ENCODE measurements at regions not wholly inside any gene's neighbourhood (a gene's known extent, or its start where the extent isn't known, plus 50 kb on each side); places are given as distances from the start of the nearest gene placed in this dataset.

DNA sequence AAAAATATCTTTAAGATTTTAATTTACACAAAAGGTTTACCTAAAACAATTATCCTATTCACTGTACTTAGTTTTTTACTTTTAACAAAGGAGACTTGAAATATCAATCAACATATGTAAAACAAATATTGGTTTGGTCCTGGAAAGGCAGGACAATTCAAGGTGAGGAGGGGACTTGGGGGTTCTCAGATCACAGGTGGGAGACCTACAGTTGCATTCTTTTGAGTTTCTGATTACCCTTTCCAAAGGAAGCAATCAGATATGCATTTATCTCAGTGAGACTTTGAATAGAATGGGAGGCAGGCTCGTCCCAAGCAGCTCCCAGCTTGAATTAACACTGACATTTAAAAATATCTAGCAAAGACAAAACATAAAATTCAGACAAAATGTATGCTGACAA is 1917.3 kb downstream of the C4orf33 start:
- H3K4me1 ChIP-seq (ENCODE audit: control insufficient read depth in 1 of 2, insufficient read depth in 2 of 2, low read length in 2 of 2), result no peaks in the 10 kb centered on the region

GRCh38 chr4:131026771-131027170 is 1930.8 kb downstream of the C4orf33 start:
- Histone ChIP-seq H3K79me2 (ENCODE audit: control insufficient read depth, insufficient read depth, low read length, poor library complexity) (no peaks in the 10 kb centered on the region), H4K8ac (ENCODE audit: low read depth, low read length) (no peak overlapping the region), H3K4ac (ENCODE audit: low read depth, low read length) (no peak overlapping the region), H3K79me1 (ENCODE audit: low read length) (no peaks in the 10 kb centered on the region), H3K4me3 (ENCODE audit: low read depth, low read length) (no peak overlapping the region), H3K27ac (ENCODE audit: low read depth, low read length) (no peak overlapping the region), H2AFZ (ENCODE audit: insufficient read depth, low read length, poor library complexity) (no peak overlapping the region), H2BK12ac (ENCODE audit: low read length) (no peak overlapping the region), H3K18ac (ENCODE audit: low read length) (no peak overlapping the region), H2BK120ac (ENCODE audit: insufficient read depth, low read length, poor library complexity) (no peak overlapping the region), H3K9ac (ENCODE audit: low read length) (no peak overlapping the region), H4K12ac (ENCODE audit: low read depth, low read length) (no peak overlapping the region), H3K4me1 (ENCODE audit: control insufficient read depth in 1 of 2, insufficient read depth in 2 of 2, low read length in 2 of 2) (no peaks in the 10 kb centered on the region), H3K14ac (ENCODE audit: low read length) (no peak overlapping the region), H2AK5ac (ENCODE audit: low read length) (no peak overlapping the region), H3K36me3 (ENCODE audit: control insufficient read depth in 1 of 2, insufficient read depth in 2 of 2, low read length in 2 of 2) (no peaks in the 10 kb centered on the region), H4K91ac (ENCODE audit: low read depth, low read length) (no peak overlapping the region), H3K23ac (ENCODE audit: low read length) (no peak overlapping the region), H3K4me2 (ENCODE audit: low read length) (no peak overlapping the region), H3K27me3 (ENCODE audit: insufficient read depth, low read length) (no peaks in the 10 kb centered on the region), H3K9me3 (ENCODE audit: insufficient read depth, low read depth, low read length) (no peaks in the 10 kb centered on the region), H2BK5ac (ENCODE audit: low read depth, low read length, poor library complexity) (no peak overlapping the region)
- DNase-seq, result no peak
- WGBS (ENCODE audit: extremely low coverage, insufficient coverage, insufficient read length), result no CpG with 5 or more reads among the region's 9 CpGs

More for the DNA sequence above, 1917.3 kb downstream of the C4orf33 start:
- no peak overlapping the region for H3K4ac ChIP-seq (ENCODE audit: low read depth, low read length)
- H3K9me3 ChIP-seq (ENCODE audit: insufficient read depth, low read depth, low read length), result no peaks in the 10 kb centered on the region
- no peak overlapping the region for H3K9ac ChIP-seq (ENCODE audit: low read length)
- no peaks in the 10 kb centered on the region for H3K36me3 ChIP-seq (ENCODE audit: control insufficient read depth in 1 of 2, insufficient read depth in 2 of 2, low read length in 2 of 2)
- H4K12ac ChIP-seq (ENCODE audit: low read depth, low read length), result no peak overlapping the region
- H3K27ac ChIP-seq (ENCODE audit: low read depth, low read length), result no peak overlapping the region
- H2BK5ac ChIP-seq (ENCODE audit: low read depth, low read length, poor library complexity), result no peak overlapping the region
- no peak overlapping the region for H4K8ac ChIP-seq (ENCODE audit: low read depth, low read length)
- no peak overlapping the region for H2AK5ac ChIP-seq (ENCODE audit: low read length)
- no peak overlapping the region for H3K4me3 ChIP-seq (ENCODE audit: low read depth, low read length)
- no CpG with 5 or more reads among the region's 1 CpG for WGBS (ENCODE audit: extremely low coverage, insufficient coverage, insufficient read length)
- H3K79me1 ChIP-seq (ENCODE audit: low read length), result no peaks in the 10 kb centered on the region
- H2BK12ac ChIP-seq (ENCODE audit: low read length), result no peak overlapping the region
- no peak overlapping the region for H3K4me2 ChIP-seq (ENCODE audit: low read length)
- no peak overlapping the region for H2AFZ ChIP-seq (ENCODE audit: insufficient read depth, low read length, poor library complexity)
- H4K91ac ChIP-seq (ENCODE audit: low read depth, low read length), result no peak overlapping the region
- no peak overlapping the region for H3K14ac ChIP-seq (ENCODE audit: low read length)
- DNase-seq, result no peak
- no peaks in the 10 kb centered on the region for H3K27me3 ChIP-seq (ENCODE audit: insufficient read depth, low read length)
- H3K18ac ChIP-seq (ENCODE audit: low read length), result no peak overlapping the region
- no peaks in the 10 kb centered on the region for H3K79me2 ChIP-seq (ENCODE audit: control insufficient read depth, insufficient read depth, low read length, poor library complexity)
- H3K23ac ChIP-seq (ENCODE audit: low read length), result no peak overlapping the region
- no peak overlapping the region for H2BK120ac ChIP-seq (ENCODE audit: insufficient read depth, low read length, poor library complexity)

GRCh38 chr4:131044368-131044767 is 1948.4 kb downstream of the C4orf33 start:
- Histone ChIP-seq H3K23ac (ENCODE audit: low read length) (no peak overlapping the region), H3K4me2 (ENCODE audit: low read length) (no peak overlapping the region), H3K4me1 (ENCODE audit: control insufficient read depth in 1 of 2, insufficient read depth in 2 of 2, low read length in 2 of 2) (no peaks in the 10 kb centered on the region), H3K18ac (ENCODE audit: low read length) (no peak overlapping the region), H3K27ac (ENCODE audit: low read depth, low read length) (no peak overlapping the region), H2BK120ac (ENCODE audit: insufficient read depth, low read length, poor library complexity) (no peak overlapping the region), H3K27me3 (ENCODE audit: insufficient read depth, low read length) (no peaks in the 10 kb centered on the region), H3K9me3 (ENCODE audit: insufficient read depth, low read depth, low read length) (no peaks in the 10 kb centered on the region), H3K4ac (ENCODE audit: low read depth, low read length) (no peak overlapping the region), H2BK5ac (ENCODE audit: low read depth, low read length, poor library complexity) (no peak overlapping the region), H4K91ac (ENCODE audit: low read depth, low read length) (no peak overlapping the region), H3K9ac (ENCODE audit: low read length) (no peak overlapping the region), H3K79me1 (ENCODE audit: low read length) (no peaks in the 10 kb centered on the region), H4K12ac (ENCODE audit: low read depth, low read length) (no peak overlapping the region), H3K4me3 (ENCODE audit: low read depth, low read length) (no peak overlapping the region), H4K8ac (ENCODE audit: low read depth, low read length) (no peak overlapping the region), H2AFZ (ENCODE audit: insufficient read depth, low read length, poor library complexity) (no peak overlapping the region), H2BK12ac (ENCODE audit: low read length) (no peak overlapping the region), H3K14ac (ENCODE audit: low read length) (no peak overlapping the region), H2AK5ac (ENCODE audit: low read length) (no peak overlapping the region), H3K79me2 (ENCODE audit: control insufficient read depth, insufficient read depth, low read length, poor library complexity) (no peaks in the 10 kb centered on the region), H3K36me3 (ENCODE audit: control insufficient read depth in 1 of 2, insufficient read depth in 2 of 2, low read length in 2 of 2) (no peaks in the 10 kb centered on the region)
- DNase-seq, result no peak

GRCh38 chr4:131046821-131047220 is 1950.9 kb downstream of the C4orf33 start:
- H3K9me3 ChIP-seq (ENCODE audit: insufficient read depth, low read depth, low read length), result no peaks in the 10 kb centered on the region
- no peak overlapping the region for H4K91ac ChIP-seq (ENCODE audit: low read depth, low read length)
- no peak overlapping the region for H2BK120ac ChIP-seq (ENCODE audit: insufficient read depth, low read length, poor library complexity)
- H3K4ac ChIP-seq (ENCODE audit: low read depth, low read length), result no peak overlapping the region
- H3K27ac ChIP-seq (ENCODE audit: low read depth, low read length), result no peak overlapping the region
- H2BK12ac ChIP-seq (ENCODE audit: low read length), result no peak overlapping the region
- no peak overlapping the region for H2AFZ ChIP-seq (ENCODE audit: insufficient read depth, low read length, poor library complexity)
- H4K12ac ChIP-seq (ENCODE audit: low read depth, low read length), result no peak overlapping the region
- no peaks in the 10 kb centered on the region for H3K27me3 ChIP-seq (ENCODE audit: insufficient read depth, low read length)
- H3K23ac ChIP-seq (ENCODE audit: low read length), result no peak overlapping the region
- no peaks in the 10 kb centered on the region for H3K4me1 ChIP-seq (ENCODE audit: control insufficient read depth in 1 of 2, insufficient read depth in 2 of 2, low read length in 2 of 2)
- no peak overlapping the region for H2BK5ac ChIP-seq (ENCODE audit: low read depth, low read length, poor library complexity)
- no peak overlapping the region for H3K4me2 ChIP-seq (ENCODE audit: low read length)
- H3K9ac ChIP-seq (ENCODE audit: low read length), result no peak overlapping the region
- H3K14ac ChIP-seq (ENCODE audit: low read length), result no peak overlapping the region
- H3K79me2 ChIP-seq (ENCODE audit: control insufficient read depth, insufficient read depth, low read length, poor library complexity), result no peaks in the 10 kb centered on the region
- no peak overlapping the region for H2AK5ac ChIP-seq (ENCODE audit: low read length)
- no peaks in the 10 kb centered on the region for H3K36me3 ChIP-seq (ENCODE audit: control insufficient read depth in 1 of 2, insufficient read depth in 2 of 2, low read length in 2 of 2)
- no peak overlapping the region for H3K18ac ChIP-seq (ENCODE audit: low read length)
- H3K4me3 ChIP-seq (ENCODE audit: low read depth, low read length), result no peak overlapping the region
- no CpG with 5 or more reads among the region's 4 CpGs for WGBS (ENCODE audit: extremely low coverage, insufficient coverage, insufficient read length)
- DNase-seq, result peak in 1 of 2 donors; percentile 54
- H3K79me1 ChIP-seq (ENCODE audit: low read length), result no peaks in the 10 kb centered on the region
- no peak overlapping the region for H4K8ac ChIP-seq (ENCODE audit: low read depth, low read length)
